ENCODE measurements at regions not wholly inside any gene's neighbourhood (a gene's known extent, or its start where the extent isn't known, plus 50 kb on each side); places are given as distances from the start of the nearest gene placed in this dataset.
"Not testable (repeated sequence)": the region's sequence is repeated elsewhere in the genome, so short reads cannot be mapped to it uniquely, and the experiment has no call there.

- DNase-seq = no peak
These were observed 240.0 kb upstream of the GBE1 start for GRCh38 chr3:82001276-82001923.

DNA sequence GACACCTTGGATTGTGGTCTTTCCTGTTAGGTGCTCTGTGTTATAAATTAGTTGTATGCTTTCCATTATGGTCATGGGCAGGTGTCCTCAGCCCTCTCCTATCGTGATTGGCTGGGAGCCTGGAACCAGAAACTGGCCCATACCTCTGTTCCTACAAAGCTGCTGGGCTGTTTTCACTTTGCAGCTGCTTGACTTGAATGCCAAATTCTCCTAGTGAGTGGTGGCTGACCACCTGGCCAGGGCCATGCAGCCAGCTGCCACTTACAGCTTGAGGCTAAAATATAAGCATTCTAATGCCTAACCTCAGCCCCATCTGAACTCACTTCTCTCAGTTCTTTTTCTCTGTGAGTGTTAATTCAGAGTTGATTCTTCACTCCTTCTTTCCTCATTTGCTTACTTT is 239.3 kb upstream of the GBE1 start:
- DNase-seq = no peak

GRCh38 chr3:82000350-82000749 is 238.9 kb upstream of the GBE1 start:
- no peak for DNase-seq

- DNase-seq = no peak
These were observed 237.5 kb upstream of the GBE1 start for GRCh38 chr3:81998907-81999306.

DNA sequence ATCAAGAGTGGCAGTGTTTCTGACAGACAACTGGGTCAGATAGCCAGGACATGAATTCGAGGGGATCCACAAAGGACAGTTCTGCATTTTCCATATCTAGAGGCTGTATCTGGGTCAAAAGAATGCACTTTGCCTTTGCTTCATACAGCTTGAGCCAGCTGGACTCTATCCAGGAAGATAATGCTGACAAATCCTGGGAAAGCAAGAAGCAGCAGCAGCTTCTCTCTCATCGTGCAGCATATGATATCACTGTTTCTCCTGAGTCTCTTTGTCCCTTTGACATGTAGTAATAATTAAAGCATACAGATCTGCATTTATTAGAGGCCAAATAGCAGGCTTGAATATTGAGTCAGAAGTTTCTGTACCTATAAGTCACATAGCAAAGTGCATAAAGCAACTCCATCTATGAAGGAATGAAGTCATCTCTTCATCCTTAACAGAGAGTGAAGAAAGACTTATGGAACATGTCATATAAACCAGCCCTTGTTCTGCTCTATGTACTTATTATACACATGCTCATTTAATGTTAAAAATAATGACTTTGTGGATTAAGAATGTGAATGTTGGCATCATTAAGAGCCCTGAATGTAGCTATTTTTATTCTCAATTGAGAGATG is 236.8 kb upstream of the GBE1 start:
- no peak for DNase-seq

GRCh38 chr3:81997390-81997789 is 235.9 kb upstream of the GBE1 start:
- no peak for DNase-seq

GRCh38 chr3:81995329-81995728 is 233.9 kb upstream of the GBE1 start:
- DNase-seq = no peak

GRCh38 chr3:81989758-81990157 is 228.3 kb upstream of the GBE1 start:
- DNase-seq = no peak

DNA sequence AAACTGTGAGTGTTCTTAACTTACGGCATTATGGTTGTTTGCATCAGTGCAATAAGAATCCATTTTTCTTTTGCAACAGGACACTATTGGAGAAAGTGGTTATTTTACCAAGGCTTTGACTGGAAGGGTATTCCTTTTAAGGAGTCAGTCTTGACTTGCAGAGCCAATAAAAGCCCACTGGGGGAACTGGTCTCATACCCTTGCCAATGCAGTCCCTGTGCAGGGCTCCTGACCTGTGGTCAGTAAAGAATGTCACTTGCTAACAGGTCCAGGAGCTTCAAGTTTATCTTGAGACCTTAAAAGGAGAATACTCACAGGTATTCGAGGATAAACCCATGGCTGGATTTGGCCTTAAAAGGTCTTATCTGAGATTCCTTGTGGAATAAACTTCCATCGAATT is 227.8 kb upstream of the GBE1 start:
- DNase-seq = no peak

DNA sequence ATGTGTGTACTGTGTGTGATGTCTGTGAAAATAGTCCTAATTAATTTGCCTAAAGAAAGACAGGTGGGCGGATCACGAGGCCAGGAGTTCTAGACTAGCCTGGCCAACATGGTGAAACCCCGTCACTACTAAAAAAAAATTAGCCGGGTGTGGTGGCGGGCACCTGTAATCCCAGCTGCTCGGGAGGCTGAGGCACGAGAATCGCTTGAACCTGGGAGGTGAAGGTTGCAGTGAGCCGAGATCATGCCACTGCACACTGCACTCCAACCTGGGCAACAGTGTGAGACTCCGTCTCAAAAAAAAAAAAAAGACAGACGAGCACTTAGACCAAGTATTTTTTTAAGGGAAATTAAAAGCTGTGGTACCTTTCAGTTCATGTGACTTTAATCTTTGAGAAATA is 226.0 kb upstream of the GBE1 start:
- not testable (repeated sequence) for DNase-seq

- no peak for DNase-seq
These were observed 224.7 kb upstream of the GBE1 start for GRCh38 chr3:81985996-81986723.

- DNase-seq = no peak
These were observed 221.9 kb upstream of the GBE1 start for GRCh38 chr3:81983382-81983781.

- no peak for DNase-seq
These were observed 219.4 kb upstream of the GBE1 start for GRCh38 chr3:81980596-81981494.

- DNase-seq = no peak
These were observed 213.3 kb upstream of the GBE1 start for GRCh38 chr3:81974751-81975150.

DNA sequence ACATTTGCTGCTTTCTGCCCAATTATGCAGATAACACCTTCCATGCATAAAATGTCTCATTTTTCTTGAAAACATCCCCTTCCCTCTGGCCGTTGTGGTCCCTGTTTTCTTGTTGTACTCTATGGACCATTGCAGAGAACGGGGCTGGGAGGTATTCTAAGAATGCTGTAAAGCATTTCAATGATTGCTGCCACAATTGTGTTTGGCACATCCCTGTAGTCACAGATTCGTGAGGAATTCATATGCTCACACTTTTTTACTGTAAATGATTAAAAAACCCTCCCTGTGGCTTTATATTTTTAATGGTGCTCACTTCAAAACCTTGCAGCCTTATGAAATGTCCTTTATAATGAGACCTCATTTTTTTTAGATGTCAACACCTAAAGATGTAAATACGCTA is 207.2 kb upstream of the GBE1 start:
- DNase-seq = no peak

DNA sequence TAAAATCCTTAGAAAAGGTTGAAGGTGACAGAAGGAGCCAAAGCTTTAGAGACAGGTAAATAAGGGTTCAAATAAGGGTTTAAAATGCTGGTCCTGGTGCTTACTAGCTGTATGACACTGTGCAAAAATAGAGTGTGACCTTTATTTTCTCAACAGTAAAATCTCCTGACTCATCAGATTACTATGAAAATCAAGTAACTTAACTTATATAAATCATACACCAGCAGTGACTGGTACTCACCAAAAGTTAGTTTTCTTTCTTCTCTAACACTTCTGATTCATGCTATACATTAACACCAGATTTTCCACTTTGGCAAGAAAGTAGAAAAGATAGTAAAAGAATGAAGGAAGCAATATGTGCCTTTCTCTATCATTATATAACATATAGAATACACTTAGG is 205.9 kb upstream of the GBE1 start:
- DNase-seq = no peak

DNA sequence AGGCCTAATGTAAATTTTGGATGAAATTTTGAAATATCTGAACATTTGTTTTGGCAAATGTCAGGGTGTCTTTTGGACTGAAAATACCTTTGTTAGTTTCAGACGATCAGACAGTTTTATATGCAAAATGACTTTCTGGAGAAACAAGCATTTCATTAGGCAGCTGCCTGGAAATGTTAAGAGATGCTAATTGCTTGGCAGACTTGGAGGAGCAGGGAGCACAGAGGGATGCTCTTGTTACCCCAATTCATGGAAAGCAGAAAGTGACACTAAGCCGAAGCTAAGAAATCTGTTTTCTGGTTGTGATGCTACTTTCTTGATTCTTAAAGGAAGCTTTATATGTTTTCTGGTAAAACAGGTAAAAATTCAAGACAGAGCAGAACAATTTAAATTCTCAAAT is 204.3 kb upstream of the GBE1 start:
- DNase-seq = no peak

DNA sequence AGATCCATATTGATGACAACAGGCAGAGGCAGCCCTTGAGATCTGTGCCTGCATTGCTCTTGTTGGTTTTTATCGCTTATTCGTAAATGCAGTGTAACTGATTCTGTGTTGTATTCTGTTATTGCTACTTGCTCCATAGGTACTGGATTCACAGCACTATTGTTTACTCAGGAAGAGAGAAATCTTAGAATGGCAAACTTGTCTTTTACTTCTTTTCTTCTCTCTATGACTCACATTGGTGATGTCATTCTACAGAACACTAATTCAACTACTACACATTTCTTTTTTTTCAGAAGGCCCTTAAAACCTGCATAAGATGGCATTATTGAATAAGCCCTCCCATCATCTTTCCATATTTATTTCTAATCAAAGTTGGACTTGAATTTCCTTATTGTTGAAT is 201.0 kb upstream of the GBE1 start:
- DNase-seq = no peak

- DNase-seq = no peak
These were observed 197.7 kb upstream of the GBE1 start for GRCh38 chr3:81958972-81959640.

DNA sequence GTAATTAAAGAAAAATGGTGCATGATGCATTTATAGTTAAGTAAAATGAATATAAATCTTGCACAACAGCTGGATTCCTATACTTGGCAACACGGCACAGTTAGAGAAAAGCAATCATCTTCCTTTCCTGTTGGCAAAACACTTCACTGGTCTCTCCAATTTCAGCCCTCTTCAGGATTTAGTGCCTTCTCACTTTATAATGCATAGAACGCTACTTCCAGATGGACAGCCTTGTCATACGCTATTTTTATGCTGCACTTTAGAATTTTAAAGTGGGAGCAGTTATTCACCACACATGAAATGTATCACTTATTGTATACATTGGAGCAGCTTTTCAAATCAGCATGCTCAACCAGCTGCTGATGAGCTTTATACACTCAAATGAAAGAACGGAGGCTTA is 194.4 kb upstream of the GBE1 start:
- no peak for DNase-seq

- no peak for DNase-seq
These were observed 191.7 kb upstream of the GBE1 start for GRCh38 chr3:81953111-81953510.

DNA sequence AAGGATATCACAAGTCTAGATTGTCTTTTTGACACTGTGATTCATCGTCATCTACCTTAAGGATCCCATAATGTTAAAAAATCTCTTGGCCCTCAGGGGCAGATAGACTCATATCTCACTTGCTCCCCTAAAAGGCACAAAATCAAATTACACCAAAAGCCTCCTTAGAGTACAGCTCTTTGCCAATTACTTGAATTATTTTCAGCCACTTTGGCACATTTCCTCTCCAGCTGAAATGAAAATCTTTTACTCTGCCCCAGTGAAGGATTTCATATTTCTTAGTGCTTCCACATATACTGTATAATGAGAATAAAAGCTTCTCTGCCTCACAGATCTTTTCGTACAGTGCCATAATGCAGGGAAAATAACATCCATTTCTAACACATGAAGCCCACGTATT is 190.7 kb upstream of the GBE1 start:
- DNase-seq = no peak

DNA sequence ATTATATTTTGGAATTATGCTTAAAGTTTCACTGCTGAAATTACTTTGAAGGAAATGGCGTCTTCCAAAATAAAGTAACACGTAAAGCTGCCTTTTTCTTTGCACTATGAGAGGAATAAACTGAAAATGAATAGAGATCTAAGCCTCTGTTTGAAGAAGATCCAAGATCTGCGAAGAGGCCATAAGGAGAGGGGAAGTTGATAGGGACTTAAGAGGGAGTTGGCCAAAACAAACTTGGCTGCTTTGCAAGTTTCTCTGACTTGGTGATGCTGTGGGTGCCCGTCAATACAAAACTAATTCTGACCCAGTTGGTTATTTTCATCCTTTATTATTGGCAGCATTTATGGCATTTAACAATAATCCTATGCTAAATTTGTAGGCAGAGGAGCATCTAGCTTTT is 190.2 kb upstream of the GBE1 start:
- no peak for DNase-seq

All from activated CD4-positive, alpha-beta T cell treated with anti-CD3 and anti-CD28 coated beads for 48 hours (primary cell).